ENCODE measurements at regions not wholly inside any gene's neighbourhood (a gene's known extent, or its start where the extent isn't known, plus 50 kb on each side); places are given as distances from the start of the nearest gene placed in this dataset.

DNA sequence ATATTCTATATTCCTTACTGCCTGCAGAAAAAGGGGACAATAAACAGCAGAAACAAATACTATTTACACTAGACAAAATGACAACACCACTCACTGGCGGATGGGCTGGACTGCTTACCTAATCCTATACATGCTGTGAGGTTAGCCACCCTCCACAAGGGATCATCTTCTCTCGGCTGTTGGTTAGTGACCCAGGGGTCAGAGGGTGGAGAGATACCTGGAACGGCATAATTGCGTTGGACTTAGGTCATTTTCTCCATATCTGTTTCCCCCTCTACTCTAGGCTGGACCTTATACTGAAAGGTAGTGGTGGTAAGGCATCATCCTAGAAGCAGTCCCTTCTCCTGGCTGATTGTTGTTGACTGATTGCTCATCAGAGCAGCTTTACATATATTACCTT, 286.8 kb upstream of the UGT8 start:
- Histone ChIP-seq H3K79me2 (ENCODE audit: control insufficient read depth in 1 of 2, insufficient read depth in 2 of 2, low read length in 2 of 2) (no peaks in the 10 kb centered on the region), H3K4ac (replicated peaks; ENCODE audit: insufficient read length, low read depth, low read length) (no peak overlapping the region), H2BK15ac (ENCODE audit: low read length) (no peak overlapping the region), H2BK12ac (ENCODE audit: low read depth, low read length) (no peak overlapping the region), H3K27ac (ENCODE audit: low read depth, low read length) (no peak overlapping the region), H3K23me2 (ENCODE audit: low read depth, low read length) (no peaks in the 10 kb centered on the region), H3K56ac (replicated peaks; ENCODE audit: insufficient read length, low read depth, low read length) (no peak overlapping the region), H3K4me1 (replicated peaks in 1 of 4; ENCODE audit: control insufficient read depth in 3 of 4, insufficient read depth in 4 of 4, low read length in 3 of 4) (no peaks in the 10 kb centered on the region), H2BK120ac (replicated peaks; ENCODE audit: low read depth, low read length) (no peak overlapping the region), H3K4me2 (ENCODE audit: insufficient read depth in 1 of 2, low read depth in 2 of 2, low read length in 2 of 2) (no peak overlapping the region), H2AK5ac (ENCODE audit: low read depth, low read length) (no peak overlapping the region), H3K23ac (ENCODE audit: insufficient read length) (no peak overlapping the region), H3K79me1 (ENCODE audit: low read depth, low read length) (no peaks in the 10 kb centered on the region), H3K14ac (ENCODE audit: insufficient read length) (no peak overlapping the region), H3K9ac (replicated peaks in 1 of 4; ENCODE audit: extremely low read depth in 1 of 4, low read depth in 3 of 4, low read length in 3 of 4) (no peak overlapping the region), H3K18ac (ENCODE audit: extremely low read depth, low read length) (no peak overlapping the region), H4K5ac (ENCODE audit: insufficient read length, low read depth, low read length) (no peak overlapping the region), H4K20me1 (replicated peaks in 1 of 2; ENCODE audit: control insufficient read depth in 1 of 2, insufficient read depth in 2 of 2, low read length in 2 of 2) (no peaks in the 10 kb centered on the region), H2AFZ (ENCODE audit: low read length) (no peak overlapping the region), H2BK5ac (ENCODE audit: low read depth, low read length) (no peak overlapping the region), H3K9me3 (ENCODE audit: insufficient read depth in 2 of 2, low read depth in 1 of 2, low read length in 1 of 2) (no peaks in the 10 kb centered on the region; a peak in 1 of 4 replicates), H3K27me3 (replicated peaks in 1 of 4; ENCODE audit: control insufficient read depth in 3 of 4, extremely low read depth in 1 of 4, insufficient read depth in 3 of 4, low read length in 3 of 4) (no peaks in the 10 kb centered on the region; a peak in 1 of 7 replicates), H4K91ac (replicated peaks; ENCODE audit: insufficient read length, low read length) (no peak overlapping the region), H4K8ac (ENCODE audit: extremely low read depth, insufficient read depth, low read length) (no peak overlapping the region), H3K36me3 (ENCODE audit: control insufficient read depth in 2 of 4, insufficient read depth in 4 of 4, low read length in 3 of 4) (no peaks in the 10 kb centered on the region), H3K4me3 (ENCODE audit: extremely low read depth in 1 of 4, insufficient read depth in 2 of 4, low read depth in 3 of 4, low read length in 4 of 4) (no peak overlapping the region), H2BK20ac (ENCODE audit: low read length) (no peak overlapping the region)
- FAIRE-seq (no peak), DNase-seq (ENCODE audit: low read depth in 1 of 2, low spot score in 2 of 2) (no peak)
- TF ChIP-seq HDAC6 (IDR thresholded peaks at IDR 0.05; ENCODE audit: low read depth, low read length) (no peak), POLR2AphosphoS5 (IDR thresholded peaks at IDR 0.05; ENCODE audit: low read depth, low read length) (peak; percentile 91)
- ChIA-PET CTCF (ENCODE audit: partially characterized antibody) (no interaction called here), POLR2A (ENCODE audit: partially characterized antibody) (interaction anchor here (1.0 kb wide), 1 partner anchor 35 kb away, joined by 4 read pairs; no protein-coding TSS in a partner anchor)
- WGBS, 2 experiments (ENCODE audit: extremely low coverage in 1 of 2, insufficient coverage in 1 of 2, insufficient read length in 1 of 2, insufficient replicate concordance in 2 of 2, low coverage in 1 of 2, low lambda C conversion rate in 2 of 2, missing lambda C conversion rate in 1 of 2): 79% methylated on average over 4 of the region's 4 CpGs; no CpG with 5 or more reads in 1 of the 2 experiments

Measured in H1 (cell line).